K562 (cell line): ENCODE measurements at regions not wholly inside any gene's neighbourhood (a gene's known extent, or its start where the extent isn't known, plus 50 kb on each side); places are given as distances from the start of the nearest gene placed in this dataset.

Experiments used
- ATAC-seq: fragments of 200-7000 bp; cut with Tn5 transposase; 3 replicates; pipeline ENCODE4 v1.9.1; 2020; ENCODE audit warnings: moderate library complexity
- BruUV-seq: library from RNA; stranded (reverse); fragments of 400-500 nt; replicated peaks from 2 replicates; lab custom pipeline; 2021; lab: Mats Ljungman, UMichigan
- CTCF ChIA-PET: fragments of 300-600 bp; formaldehyde crosslinking; extraction: SDS; loops from one replicate; lab custom pipeline; 2021; ENCODE audit warnings: low intra/inter-chr PET ratio; lab: Yijun Ruan, JAX
- POLR2A ChIA-PET: fragments of 300-600, 350-650 bp; sonication (Branson Sonifier 250); formaldehyde crosslinking; extraction: SDS; loops from one replicate; lab custom pipeline; 2021; ENCODE audit warnings: antibody characterized with exemption, inconsistent platforms; lab: Yijun Ruan, JAX
- DNase-seq, 4 experiments: peaks; one replicate each; pipeline versions ENCODE4 v3.0.0 to v3.0.0-alpha.2; 2011 to 2018; ENCODE audit warnings: low spot score in 3 of 4, mixed read lengths in 3 of 4; ENCODE audit errors: extremely low read depth in 1 of 4
- FAIRE-seq: peaks from 2 replicates; lab custom pipeline; 2011; peaks lifted over from hg19 to GRCh38; lab: Jason Lieb, UNC
- H2AFZ ChIP-seq: 2 replicates; pipeline ENCODE4 v1.6.0; 2011; ENCODE audit warnings: low read depth, low read length, control low read depth, inconsistent platforms
- H3K27ac ChIP-seq: fragments of 200-600 bp; 3 replicates; pipeline ENCODE4 v1.8.0; 2011; ENCODE audit warnings: low read depth, mild to moderate bottlenecking, control low read depth, inconsistent platforms, low read length, moderate library complexity, mixed read lengths; ENCODE audit errors: extremely low read depth
- H3K27me3 ChIP-seq, 2 experiments: fragments of 300-600 bp in 1 of 2; 2 replicates in 1 of 2; 3 replicates in 1 of 2; pipeline versions ENCODE4 v1.6.0 to v1.8.0; 2011; ENCODE audit warnings: inconsistent platforms in 2 of 2, low read length in 2 of 2, mild to moderate bottlenecking in 1 of 2, mixed read lengths in 1 of 2, moderate library complexity in 1 of 2; ENCODE audit not compliant: control insufficient read depth in 2 of 2, insufficient read depth in 2 of 2
- H3K36me3 ChIP-seq: fragments of 300-600 bp; 3 replicates; pipeline ENCODE4 v1.8.0; 2011; ENCODE audit warnings: mild to moderate bottlenecking, low read length, inconsistent platforms; ENCODE audit not compliant: control insufficient read depth, insufficient read depth
- H3K4me1 ChIP-seq, 2 experiments: fragments of 200-600 bp in 1 of 2; replicated peaks in 1 of 2; 2 replicates in 1 of 2; 3 replicates in 1 of 2; pipeline versions ENCODE4 v1.5.1 to v1.8.0; 2011; ENCODE audit warnings: inconsistent platforms in 2 of 2, low read length in 2 of 2, mild to moderate bottlenecking in 1 of 2, mixed read lengths in 1 of 2, moderate library complexity in 1 of 2; ENCODE audit not compliant: control insufficient read depth in 2 of 2, insufficient read depth in 2 of 2
- H3K4me2 ChIP-seq: 2 replicates; pipeline ENCODE4 v1.6.1; 2011; ENCODE audit warnings: low read length, control low read depth, inconsistent platforms, mixed read lengths; ENCODE audit not compliant: insufficient read depth
- H3K4me3 ChIP-seq: fragments of 200-600 bp; sonication (generic), shearing (Covaris generic); 2 replicates; pipeline ENCODE4 v1.5.1; 2016; ENCODE audit warnings: control low read depth, inconsistent platforms
- H3K79me2 ChIP-seq: fragments of 200-600 bp; 3 replicates; pipeline ENCODE4 v1.8.0; 2011; ENCODE audit warnings: low read length, inconsistent platforms; ENCODE audit not compliant: control insufficient read depth, insufficient read depth
- H3K9ac ChIP-seq, 2 experiments: 2 replicates each; pipeline versions ENCODE4 v1.6.0 to v1.6.1; 2011; ENCODE audit warnings: low read depth in 2 of 2, low read length in 2 of 2, control low read depth in 1 of 2, inconsistent platforms in 1 of 2, mild to moderate bottlenecking in 1 of 2, mixed read lengths in 1 of 2; ENCODE audit not compliant: insufficient read depth in 1 of 2
- H3K9me1 ChIP-seq: one replicate; pipeline ENCODE4 v1.6.0; 2011; ENCODE audit warnings: inconsistent platforms, mild to moderate bottlenecking, low read length, moderate library complexity; ENCODE audit not compliant: control insufficient read depth, insufficient read depth
- H3K9me3 ChIP-seq: replicated peaks from 2 replicates; pipeline ENCODE4 v1.5.1; 2011; ENCODE audit warnings: low read depth, low read length, inconsistent platforms; ENCODE audit not compliant: control insufficient read depth, insufficient read depth
- H4K20me1 ChIP-seq: replicated peaks from 2 replicates; pipeline ENCODE4 v1.6.1; 2011; ENCODE audit warnings: low read length, inconsistent platforms, mixed read lengths; ENCODE audit not compliant: control insufficient read depth, insufficient read depth
- CEBPG ChIP-seq, 3 experiments: fragments of 200-800 bp in 1 of 3; sonication (Bioruptor generic) in 1 of 3; sonication (generic) in 1 of 3; formaldehyde crosslinking in 1 of 3; IDR thresholded peaks in 2 of 3; conservative IDR thresholded peaks in 1 of 3; 2 replicates each; pipeline versions ENCODE4 v1.6.1 to v1.8.0; 2016 to 2022; ENCODE audit warnings: missing compliant biosample characterization in 2 of 3, missing genetic modification characterization in 2 of 3, mild to moderate bottlenecking in 1 of 3, missing genetic modification reagents in 1 of 3
- CHAMP1 ChIP-seq: fragments of 450-650 bp; IDR thresholded peaks from 2 replicates; pipeline ENCODE4 v1.6.1; 2016; ENCODE audit warnings: mild to moderate bottlenecking
- CTCFL ChIP-seq: IDR thresholded peaks from 2 replicates; pipeline ENCODE4 v1.6.1; 2011; ENCODE audit warnings: borderline replicate concordance, low read depth, mild to moderate bottlenecking, moderate library complexity, low read length; ENCODE audit not compliant: insufficient read depth, poor library complexity, severe bottlenecking
- ELF4 ChIP-seq: fragments of 450-650 bp; formaldehyde crosslinking; IDR thresholded peaks from 2 replicates; pipeline ENCODE4 v1.4.0; 2022; ENCODE audit warnings: missing genetic modification characterization
- GABPB2 ChIP-seq: fragments of 250-450 bp; sonication (Bioruptor Pico); conservative IDR thresholded peaks from 2 replicates; pipeline ENCODE4 v1.5.1; 2021; ENCODE audit warnings: mild to moderate bottlenecking
- HNRNPK ChIP-seq: fragments of 200-400 bp; formaldehyde crosslinking; IDR thresholded peaks from one replicate; pipeline ENCODE4 v1.6.1; 2018; ENCODE audit warnings: mild to moderate bottlenecking, low read depth, low read length; ENCODE audit not compliant: poor library complexity, severe bottlenecking
- MAFG ChIP-seq: fragments of 450-650 bp; conservative IDR thresholded peaks from 2 replicates; pipeline ENCODE4 v1.6.1; 2016; ENCODE audit warnings: missing genetic modification characterization, missing compliant biosample characterization
- MAFK ChIP-seq: IDR thresholded peaks from 2 replicates; pipeline ENCODE4 v1.6.1; 2011; ENCODE audit warnings: low read length, improper control_type of control experiment
- MCM2 ChIP-seq: fragments of 450-650 bp; IDR thresholded peaks from 2 replicates; pipeline ENCODE4 v1.6.1; 2017; ENCODE audit warnings: low read depth, mild to moderate bottlenecking
- MLLT1 ChIP-seq, 2 experiments: fragments of 450-650 bp; IDR thresholded peaks; 2 replicates each; pipeline ENCODE4 v1.6.1; 2016
- NFATC3 ChIP-seq: fragments of 450-650 bp; IDR thresholded peaks from 2 replicates; pipeline ENCODE4 v1.6.1; 2017; ENCODE audit warnings: mild to moderate bottlenecking
- PHB2 ChIP-seq: fragments of 450-650 bp; IDR thresholded peaks from 2 replicates; pipeline ENCODE4 v1.6.1; 2017; ENCODE audit warnings: low read depth
- POLR3G ChIP-seq: IDR thresholded peaks from 2 replicates; pipeline ENCODE4 v1.6.1; 2011; ENCODE audit not compliant: insufficient read length, insufficient replicate concordance; ENCODE audit errors: extremely low read depth
- PREB ChIP-seq: sonication (generic); formaldehyde crosslinking; IDR thresholded peaks from 2 replicates; pipeline ENCODE4 v1.8.1; 2023; ENCODE audit warnings: mild to moderate bottlenecking, missing genetic modification reagents
- SMARCA4 ChIP-seq: fragments of 450-650 bp; IDR thresholded peaks from 2 replicates; pipeline ENCODE4 v1.6.1; 2016
- STAT5A ChIP-seq: IDR thresholded peaks from 2 replicates; pipeline ENCODE4 v1.6.1; 2012; ENCODE audit warnings: low read length, inconsistent platforms, borderline replicate concordance
- TAL1 ChIP-seq: fragments of 450-650 bp; IDR thresholded peaks from 2 replicates; pipeline ENCODE4 v1.6.1; 2016; ENCODE audit warnings: mild to moderate bottlenecking
- ZNF175 ChIP-seq: fragments of 200-800 bp; sonication (Bioruptor generic); IDR thresholded peaks from 2 replicates; pipeline ENCODE4 v1.6.1; 2016; ENCODE audit warnings: low read depth, mild to moderate bottlenecking, missing genetic modification characterization, missing compliant biosample characterization
- WGBS: fragments of 100-300 bp; shearing (Covaris generic); methylation state at CpG from one replicate; pipeline ENCODE4 v1.1.6; 2016; ENCODE audit warnings: low coverage, mixed read lengths; ENCODE audit not compliant: insufficient coverage; ENCODE audit errors: missing lambda C conversion rate; 5-methylcytosine and 5-hydroxymethylcytosine counted together
- in situ Hi-C: fragments of 300-500 bp; cut with MboI; formaldehyde crosslinking; loops from 4 replicates; pipeline ENCODE4 v1.15.0; 2018; ENCODE audit warnings: inconsistent platforms, mixed read lengths
- intact Hi-C: fragments of 100-400 bp; cut with micrococcal nuclease; formaldehyde crosslinking; loops from 2 replicates; pipeline ENCODE4 v1.14.2; 2022

- Histone ChIP-seq H3K27ac (no peak overlapping the region), H3K79me2 (no peaks in the 10 kb centered on the region), H3K4me2 (no peak overlapping the region), H4K20me1 (no peaks in the 10 kb centered on the region), H3K4me1 (no peaks in the 10 kb centered on the region), H3K9me3 (no peaks in the 10 kb centered on the region), H3K27me3 (no peaks in the 10 kb centered on the region), H3K4me3 (no peak overlapping the region), H3K9ac (no peak overlapping the region), H2AFZ (no peak overlapping the region), H3K9me1 (no peaks in the 10 kb centered on the region), H3K36me3 (no peaks in the 10 kb centered on the region)
- ChIA-PET POLR2A (no interaction called here), CTCF (no interaction called here)
- FAIRE-seq (no peak), ATAC-seq (no peak), DNase-seq (no peak)
- intact Hi-C loops, result no loop called here
- in situ Hi-C loops, result no loop called here
- WGBS, result 0% methylated on average over 5 of the region's 9 CpGs
- BruUV-seq, result no TSS peak
- TF ChIP-seq CEBPG (CRISPR knock-in tag; IDR thresholded peaks at IDR 0.05), result no peak
- no peak for TF ChIP-seq CEBPG (tag; conservative IDR thresholded peaks at IDR 0.05 in 1 of 2, IDR thresholded peaks at IDR 0.05 in 1 of 2)
- TF ChIP-seq NFATC3, result no peak
- TF ChIP-seq ZNF175 (CRISPR knock-in tag), result no peak
- no peak for TF ChIP-seq MLLT1 (IDR thresholded peaks at IDR 0.05)
- no peak for TF ChIP-seq MAFK
- TF ChIP-seq ELF4 (CRISPR knock-in tag), result no peak
- TF ChIP-seq PREB (CRISPR knock-in tag), result no peak
- TF ChIP-seq HNRNPK, result no peak
- no peak for TF ChIP-seq MAFG (tag)
- TF ChIP-seq MCM2, result no peak
- no peak for TF ChIP-seq CHAMP1
- TF ChIP-seq SMARCA4, result no peak
- TF ChIP-seq PHB2, result no peak
- no peak for TF ChIP-seq TAL1
- no peak for TF ChIP-seq CTCFL
- no peak for TF ChIP-seq GABPB2 (CRISPR knock-in tag)
- no peak for TF ChIP-seq STAT5A
- TF ChIP-seq POLR3G, result no peak
These were observed 219.4 kb upstream of the ARL4C start for GRCh38 chr2:234716271-234716670.
